ENCODE measurements at regions not wholly inside any gene's neighbourhood (a gene's known extent, or its start where the extent isn't known, plus 50 kb on each side); places are given as distances from the start of the nearest gene placed in this dataset.
A peak's percentile ranks its signal among the peaks of the same experiment; 100 is the strongest.

GRCh38 chr5:89435347-89435746 is 552.4 kb upstream of the MEF2C start:
- Histone ChIP-seq H3K23ac (ENCODE audit: low read depth, low read length, poor library complexity) (no peak overlapping the region), H3K4me2 (ENCODE audit: insufficient read depth, low read length, poor library complexity, severe bottlenecking) (no peak overlapping the region), H2AK5ac (ENCODE audit: low read depth, low read length) (no peak overlapping the region), H4K91ac (ENCODE audit: low read depth, low read length, poor library complexity) (no peak overlapping the region), H3K4ac (ENCODE audit: low read length) (no peak overlapping the region), H3K4me1 (ENCODE audit: control insufficient read depth in 2 of 2, insufficient read depth in 1 of 2, low read depth in 1 of 2, low read length in 2 of 2) (no peaks in the 10 kb centered on the region), H3K18ac (ENCODE audit: low read length) (no peak overlapping the region), H3K27ac (replicated peaks; ENCODE audit: low read length) (no peak overlapping the region), H2AFZ (ENCODE audit: low read length) (no peak overlapping the region), H3K9me3 (replicated peaks in 1 of 2; ENCODE audit: control insufficient read depth in 2 of 2, insufficient read depth in 1 of 2, low read depth in 1 of 2, low read length in 2 of 2) (no peaks in the 10 kb centered on the region), H3K36me3 (replicated peaks in 1 of 2; ENCODE audit: control insufficient read depth in 2 of 2, insufficient read depth in 2 of 2, low read length in 2 of 2) (no peaks in the 10 kb centered on the region), H2BK15ac (ENCODE audit: low read length) (no peak overlapping the region), H4K8ac (ENCODE audit: low read depth, low read length) (no peak overlapping the region), H2BK5ac (ENCODE audit: low read length) (no peak overlapping the region), H3K79me1 (ENCODE audit: low read depth, low read length) (no peaks in the 10 kb centered on the region), H2BK120ac (ENCODE audit: low read depth, low read length) (no peak overlapping the region), H3K4me3 (ENCODE audit: low read length in 2 of 2) (no peak overlapping the region), H3K14ac (ENCODE audit: low read length) (no peak overlapping the region), H2BK12ac (ENCODE audit: low read length) (no peak overlapping the region), H3K27me3 (ENCODE audit: control insufficient read depth in 3 of 3, insufficient read depth in 3 of 3, low read depth in 1 of 3, low read length in 3 of 3) (no peaks in the 10 kb centered on the region), H3K9ac (ENCODE audit: low read depth, low read length, poor library complexity) (no peak overlapping the region)
- no CpG with 5 or more reads among the region's 4 CpGs for WGBS, 2 donors (ENCODE audit: extremely low coverage in 2 of 2, insufficient read length in 2 of 2, insufficient replicate concordance in 1 of 2)
- DNase-seq (ENCODE audit: low spot score), result no peak

- WGBS, 2 donors (ENCODE audit: extremely low coverage in 2 of 2, insufficient read length in 2 of 2, insufficient replicate concordance in 1 of 2), result no CpG with 5 or more reads among the region's 1 CpG
- Histone ChIP-seq H2BK12ac (ENCODE audit: low read length) (no peak overlapping the region), H3K27ac (replicated peaks; ENCODE audit: low read length) (no peak overlapping the region), H2BK15ac (ENCODE audit: low read length) (no peak overlapping the region), H3K79me1 (ENCODE audit: low read depth, low read length) (no peaks in the 10 kb centered on the region), H3K27me3 (ENCODE audit: control insufficient read depth in 3 of 3, insufficient read depth in 3 of 3, low read depth in 1 of 3, low read length in 3 of 3) (no peaks in the 10 kb centered on the region), H3K4ac (ENCODE audit: low read length) (no peak overlapping the region), H2AFZ (ENCODE audit: low read length) (no peak overlapping the region), H3K18ac (ENCODE audit: low read length) (no peak overlapping the region), H3K9me3 (replicated peaks in 1 of 2; ENCODE audit: control insufficient read depth in 2 of 2, insufficient read depth in 1 of 2, low read depth in 1 of 2, low read length in 2 of 2) (no peaks in the 10 kb centered on the region), H2BK120ac (ENCODE audit: low read depth, low read length) (no peak overlapping the region), H2BK5ac (ENCODE audit: low read length) (no peak overlapping the region), H3K23ac (ENCODE audit: low read depth, low read length, poor library complexity) (no peak overlapping the region), H4K91ac (ENCODE audit: low read depth, low read length, poor library complexity) (no peak overlapping the region), H2AK5ac (ENCODE audit: low read depth, low read length) (no peak overlapping the region), H3K4me2 (ENCODE audit: insufficient read depth, low read length, poor library complexity, severe bottlenecking) (no peak overlapping the region), H3K4me1 (ENCODE audit: control insufficient read depth in 2 of 2, insufficient read depth in 1 of 2, low read depth in 1 of 2, low read length in 2 of 2) (no peaks in the 10 kb centered on the region), H3K14ac (ENCODE audit: low read length) (no peak overlapping the region), H3K36me3 (replicated peaks in 1 of 2; ENCODE audit: control insufficient read depth in 2 of 2, insufficient read depth in 2 of 2, low read length in 2 of 2) (no peaks in the 10 kb centered on the region), H3K4me3 (ENCODE audit: low read length in 2 of 2) (no peak overlapping the region), H4K8ac (ENCODE audit: low read depth, low read length) (no peak overlapping the region), H3K9ac (ENCODE audit: low read depth, low read length, poor library complexity) (no peak overlapping the region)
- no peak for DNase-seq (ENCODE audit: low spot score)
Measured at GRCh38 chr5:89428624-89429023, 545.6 kb upstream of the MEF2C start.

GRCh38 chr5:89425062-89425461 is 542.1 kb upstream of the MEF2C start:
- no peak overlapping the region for H2AK5ac ChIP-seq (ENCODE audit: low read depth, low read length)
- no CpG with 5 or more reads among the region's 3 CpGs for WGBS, 2 donors (ENCODE audit: extremely low coverage in 2 of 2, insufficient read length in 2 of 2, insufficient replicate concordance in 1 of 2)
- H3K36me3 ChIP-seq (replicated peaks in 1 of 2; ENCODE audit: control insufficient read depth in 2 of 2, insufficient read depth in 2 of 2, low read length in 2 of 2), result no peaks in the 10 kb centered on the region

GRCh38 chr5:89421035-89421434 is 538.1 kb upstream of the MEF2C start:
- Histone ChIP-seq H3K9me3 (replicated peaks in 1 of 2; ENCODE audit: control insufficient read depth in 2 of 2, insufficient read depth in 1 of 2, low read depth in 1 of 2, low read length in 2 of 2) (no peaks in the 10 kb centered on the region), H3K4ac (ENCODE audit: low read length) (no peak overlapping the region), H3K23ac (ENCODE audit: low read depth, low read length, poor library complexity) (no peak overlapping the region), H3K27ac (replicated peaks; ENCODE audit: low read length) (no peak overlapping the region), H3K79me1 (ENCODE audit: low read depth, low read length) (no peaks in the 10 kb centered on the region), H3K14ac (ENCODE audit: low read length) (no peak overlapping the region), H2BK12ac (ENCODE audit: low read length) (no peak overlapping the region), H2AK5ac (ENCODE audit: low read depth, low read length) (no peak overlapping the region), H4K91ac (ENCODE audit: low read depth, low read length, poor library complexity) (no peak overlapping the region), H3K27me3 (ENCODE audit: control insufficient read depth in 3 of 3, insufficient read depth in 3 of 3, low read depth in 1 of 3, low read length in 3 of 3) (no peaks in the 10 kb centered on the region), H3K18ac (ENCODE audit: low read length) (no peak overlapping the region), H3K36me3 (replicated peaks in 1 of 2; ENCODE audit: control insufficient read depth in 2 of 2, insufficient read depth in 2 of 2, low read length in 2 of 2) (no peaks in the 10 kb centered on the region), H2BK15ac (ENCODE audit: low read length) (no peak overlapping the region), H3K4me1 (ENCODE audit: control insufficient read depth in 2 of 2, insufficient read depth in 1 of 2, low read depth in 1 of 2, low read length in 2 of 2) (no peaks in the 10 kb centered on the region), H2BK120ac (ENCODE audit: low read depth, low read length) (no peak overlapping the region), H3K4me3 (ENCODE audit: low read length in 2 of 2) (no peak overlapping the region), H2BK5ac (ENCODE audit: low read length) (no peak overlapping the region), H4K8ac (ENCODE audit: low read depth, low read length) (no peak overlapping the region), H3K9ac (ENCODE audit: low read depth, low read length, poor library complexity) (no peak overlapping the region), H2AFZ (ENCODE audit: low read length) (peak overlapping the region; percentile 9), H3K4me2 (ENCODE audit: insufficient read depth, low read length, poor library complexity, severe bottlenecking) (no peak overlapping the region)
- no CpG with 5 or more reads among the region's 1 CpG for WGBS, 2 donors (ENCODE audit: extremely low coverage in 2 of 2, insufficient read length in 2 of 2, insufficient replicate concordance in 1 of 2)
- no peak for DNase-seq (ENCODE audit: low spot score)

More at GRCh38 chr5:89425062-89425461, 542.1 kb upstream of the MEF2C start:
- no peak overlapping the region for H4K91ac ChIP-seq (ENCODE audit: low read depth, low read length, poor library complexity)
- no peak overlapping the region for H3K4me3 ChIP-seq (ENCODE audit: low read length in 2 of 2)
- no peak overlapping the region for H3K14ac ChIP-seq (ENCODE audit: low read length)
- no peak overlapping the region for H3K4ac ChIP-seq (ENCODE audit: low read length)
- H3K4me2 ChIP-seq (ENCODE audit: insufficient read depth, low read length, poor library complexity, severe bottlenecking), result no peak overlapping the region
- no peak overlapping the region for H2BK120ac ChIP-seq (ENCODE audit: low read depth, low read length)
- H3K4me1 ChIP-seq (ENCODE audit: control insufficient read depth in 2 of 2, insufficient read depth in 1 of 2, low read depth in 1 of 2, low read length in 2 of 2), result no peaks in the 10 kb centered on the region
- no peak overlapping the region for H3K23ac ChIP-seq (ENCODE audit: low read depth, low read length, poor library complexity)
- no peak for DNase-seq (ENCODE audit: low spot score)
- no peaks in the 10 kb centered on the region for H3K27me3 ChIP-seq (ENCODE audit: control insufficient read depth in 3 of 3, insufficient read depth in 3 of 3, low read depth in 1 of 3, low read length in 3 of 3)
- H2BK5ac ChIP-seq (ENCODE audit: low read length), result no peak overlapping the region
- no peaks in the 10 kb centered on the region for H3K9me3 ChIP-seq (replicated peaks in 1 of 2; ENCODE audit: control insufficient read depth in 2 of 2, insufficient read depth in 1 of 2, low read depth in 1 of 2, low read length in 2 of 2)
- no peak overlapping the region for H2BK12ac ChIP-seq (ENCODE audit: low read length)
- no peak overlapping the region for H3K18ac ChIP-seq (ENCODE audit: low read length)
- no peak overlapping the region for H4K8ac ChIP-seq (ENCODE audit: low read depth, low read length)
- H3K27ac ChIP-seq (replicated peaks; ENCODE audit: low read length), result no peak overlapping the region
- H2AFZ ChIP-seq (ENCODE audit: low read length), result no peak overlapping the region
- no peaks in the 10 kb centered on the region for H3K79me1 ChIP-seq (ENCODE audit: low read depth, low read length)
- H2BK15ac ChIP-seq (ENCODE audit: low read length), result no peak overlapping the region
- H3K9ac ChIP-seq (ENCODE audit: low read depth, low read length, poor library complexity), result no peak overlapping the region

All from neuronal stem cell (in vitro differentiated cells).